GM12891 (cell line): ENCODE measurements at regions not wholly inside any gene's neighbourhood (a gene's known extent, or its start where the extent isn't known, plus 50 kb on each side); places are given as distances from the start of the nearest gene placed in this dataset.

Experiments
- POLR2A ChIP-seq: IDR thresholded peaks from 2 replicates; pipeline ENCODE4 v1.6.1; 2011; ENCODE audit warnings: low read depth, low read length, control low read depth
- POLR2AphosphoS5 ChIP-seq: IDR thresholded peaks from 2 replicates; pipeline ENCODE4 v1.6.1; 2011; ENCODE audit warnings: low read depth, low read length, control low read depth
- POU2F2 ChIP-seq: IDR thresholded peaks from 2 replicates; pipeline ENCODE4 v1.6.1; 2011; ENCODE audit warnings: low read depth, mild to moderate bottlenecking, control low read depth, low read length, moderate library complexity

DNA sequence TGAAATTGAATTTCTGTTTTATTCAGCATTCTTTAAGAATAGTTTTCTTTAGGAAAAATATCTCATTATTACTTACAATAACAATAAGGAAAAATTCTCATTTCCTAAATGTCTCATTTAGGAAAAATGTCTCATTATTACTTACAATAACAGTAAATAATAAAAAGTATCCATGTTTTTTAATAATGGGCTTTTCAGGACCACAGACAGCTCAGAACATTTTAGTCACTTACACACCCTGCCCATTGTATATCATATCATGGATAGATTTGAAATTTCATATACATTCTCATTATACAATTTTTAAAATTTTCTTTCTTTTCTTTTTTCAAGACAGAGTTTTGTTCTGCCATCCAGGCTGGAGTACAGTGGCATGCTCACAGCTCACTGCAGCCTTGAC, 58.9 kb downstream of the ASCL1 start:
- no peak for TF ChIP-seq POLR2AphosphoS5
- no peak for TF ChIP-seq POLR2A
- TF ChIP-seq POU2F2, result no peak
